K562 (cell line): ENCODE measurements at regions not wholly inside any gene's neighbourhood (a gene's known extent, or its start where the extent isn't known, plus 50 kb on each side); places are given as distances from the start of the nearest gene placed in this dataset.

Experiments
- EGR1 ChIP-seq: fragments of 450-650 bp; conservative IDR thresholded peaks from 2 replicates; pipeline ENCODE4 v1.6.1; 2017; ENCODE audit warnings: mild to moderate bottlenecking
- FOS ChIP-seq: IDR thresholded peaks from 3 replicates; pipeline ENCODE4 v1.6.1; 2011; ENCODE audit not compliant: insufficient read length; ENCODE audit errors: extremely low read depth
- ILK ChIP-seq: fragments of 450-650 bp; IDR thresholded peaks from 2 replicates; pipeline ENCODE4 v1.6.1; 2016; ENCODE audit warnings: missing genetic modification characterization, low read depth, mild to moderate bottlenecking, missing compliant biosample characterization, moderate library complexity, borderline replicate concordance
- TOE1 ChIP-seq, 2 experiments: fragments of 450-650 bp in 1 of 2; sonication (generic) in 1 of 2; formaldehyde crosslinking in 1 of 2; IDR thresholded peaks; 2 replicates each; pipeline versions ENCODE4 v1.7.1 to v1.8.0; 2016 to 2022; ENCODE audit warnings: borderline replicate concordance in 2 of 2, mild to moderate bottlenecking in 2 of 2, antibody characterized with exemption in 1 of 2, inconsistent platforms in 1 of 2, low read depth in 1 of 2, missing genetic modification reagents in 1 of 2, moderate library complexity in 1 of 2
- ZNF695 ChIP-seq: fragments of 450-650 bp; formaldehyde crosslinking; IDR thresholded peaks from 2 replicates; pipeline ENCODE4 v1.4.0; 2020; ENCODE audit warnings: mild to moderate bottlenecking, moderate library complexity
- TF ChIP-seq, protein P1 (sequence below): IDR thresholded peaks from 2 replicates; pipeline ENCODE4 v1.6.1; 2011; ENCODE audit warnings: borderline replicate concordance, low read depth, mild to moderate bottlenecking, moderate library complexity, low read length; ENCODE audit not compliant: insufficient read depth, poor library complexity, severe bottlenecking
- TF ChIP-seq, protein P2 (sequence below), 2 experiments: fragments of 450-650 bp in 1 of 2; sonication (generic) in 1 of 2; formaldehyde crosslinking in 1 of 2; IDR thresholded peaks; 2 replicates each; pipeline versions ENCODE4 v1.7.1 to v1.9.0; 2016 to 2022; ENCODE audit warnings: inconsistent platforms in 1 of 2, mild to moderate bottlenecking in 1 of 2, missing genetic modification reagents in 1 of 2

DNA sequence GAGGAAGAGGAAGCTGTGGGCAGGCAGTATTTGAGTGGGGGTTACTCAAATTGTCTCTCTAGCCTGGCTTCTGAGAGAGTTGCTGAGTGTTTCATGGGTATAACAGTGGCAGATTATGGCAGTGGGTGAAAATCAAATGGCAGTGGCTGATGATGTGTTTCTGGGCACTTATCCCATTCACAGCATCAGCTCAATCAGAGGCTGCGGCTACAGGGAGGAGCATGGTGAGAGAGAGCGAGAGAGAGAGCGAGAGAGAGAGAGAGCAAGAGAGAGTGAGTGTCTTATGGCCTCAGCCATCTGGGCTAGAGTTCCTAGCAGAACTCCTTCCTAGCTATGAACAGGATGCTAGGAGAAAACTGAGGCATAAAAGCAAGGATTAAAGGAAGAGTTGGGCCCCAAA lies 178.9 kb downstream of the OLFM4 start (continued):
- TF ChIP-seq EGR1 (no peak), ZNF695 (CRISPR knock-in tag) (no peak), TOE1 (IDR thresholded peaks at IDR 0.05; ENCODE audit: borderline replicate concordance) (no peak), TOE1 (CRISPR knock-in tag; IDR thresholded peaks at IDR 0.05; ENCODE audit: borderline replicate concordance, low read depth) (no peak), ILK (tag) (no peak), FOS (no peak)
- TF ChIP-seq, protein P1, sequence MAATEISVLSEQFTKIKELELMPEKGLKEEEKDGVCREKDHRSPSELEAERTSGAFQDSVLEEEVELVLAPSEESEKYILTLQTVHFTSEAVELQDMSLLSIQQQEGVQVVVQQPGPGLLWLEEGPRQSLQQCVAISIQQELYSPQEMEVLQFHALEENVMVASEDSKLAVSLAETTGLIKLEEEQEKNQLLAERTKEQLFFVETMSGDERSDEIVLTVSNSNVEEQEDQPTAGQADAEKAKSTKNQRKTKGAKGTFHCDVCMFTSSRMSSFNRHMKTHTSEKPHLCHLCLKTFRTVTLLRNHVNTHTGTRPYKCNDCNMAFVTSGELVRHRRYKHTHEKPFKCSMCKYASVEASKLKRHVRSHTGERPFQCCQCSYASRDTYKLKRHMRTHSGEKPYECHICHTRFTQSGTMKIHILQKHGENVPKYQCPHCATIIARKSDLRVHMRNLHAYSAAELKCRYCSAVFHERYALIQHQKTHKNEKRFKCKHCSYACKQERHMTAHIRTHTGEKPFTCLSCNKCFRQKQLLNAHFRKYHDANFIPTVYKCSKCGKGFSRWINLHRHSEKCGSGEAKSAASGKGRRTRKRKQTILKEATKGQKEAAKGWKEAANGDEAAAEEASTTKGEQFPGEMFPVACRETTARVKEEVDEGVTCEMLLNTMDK = no peak
- TF ChIP-seq, protein P2, sequence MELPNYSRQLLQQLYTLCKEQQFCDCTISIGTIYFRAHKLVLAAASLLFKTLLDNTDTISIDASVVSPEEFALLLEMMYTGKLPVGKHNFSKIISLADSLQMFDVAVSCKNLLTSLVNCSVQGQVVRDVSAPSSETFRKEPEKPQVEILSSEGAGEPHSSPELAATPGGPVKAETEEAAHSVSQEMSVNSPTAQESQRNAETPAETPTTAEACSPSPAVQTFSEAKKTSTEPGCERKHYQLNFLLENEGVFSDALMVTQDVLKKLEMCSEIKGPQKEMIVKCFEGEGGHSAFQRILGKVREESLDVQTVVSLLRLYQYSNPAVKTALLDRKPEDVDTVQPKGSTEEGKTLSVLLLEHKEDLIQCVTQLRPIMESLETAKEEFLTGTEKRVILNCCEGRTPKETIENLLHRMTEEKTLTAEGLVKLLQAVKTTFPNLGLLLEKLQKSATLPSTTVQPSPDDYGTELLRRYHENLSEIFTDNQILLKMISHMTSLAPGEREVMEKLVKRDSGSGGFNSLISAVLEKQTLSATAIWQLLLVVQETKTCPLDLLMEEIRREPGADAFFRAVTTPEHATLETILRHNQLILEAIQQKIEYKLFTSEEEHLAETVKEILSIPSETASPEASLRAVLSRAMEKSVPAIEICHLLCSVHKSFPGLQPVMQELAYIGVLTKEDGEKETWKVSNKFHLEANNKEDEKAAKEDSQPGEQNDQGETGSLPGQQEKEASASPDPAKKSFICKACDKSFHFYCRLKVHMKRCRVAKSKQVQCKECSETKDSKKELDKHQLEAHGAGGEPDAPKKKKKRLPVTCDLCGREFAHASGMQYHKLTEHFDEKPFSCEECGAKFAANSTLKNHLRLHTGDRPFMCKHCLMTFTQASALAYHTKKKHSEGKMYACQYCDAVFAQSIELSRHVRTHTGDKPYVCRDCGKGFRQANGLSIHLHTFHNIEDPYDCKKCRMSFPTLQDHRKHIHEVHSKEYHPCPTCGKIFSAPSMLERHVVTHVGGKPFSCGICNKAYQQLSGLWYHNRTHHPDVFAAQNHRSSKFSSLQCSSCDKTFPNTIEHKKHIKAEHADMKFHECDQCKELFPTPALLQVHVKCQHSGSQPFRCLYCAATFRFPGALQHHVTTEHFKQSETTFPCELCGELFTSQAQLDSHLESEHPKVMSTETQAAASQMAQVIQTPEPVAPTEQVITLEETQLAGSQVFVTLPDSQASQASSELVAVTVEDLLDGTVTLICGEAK (IDR thresholded peaks at IDR 0.05) = no peak
- TF ChIP-seq, protein P2 (CRISPR knock-in tag; IDR thresholded peaks at IDR 0.05) = no peak
